ENCODE measurements at regions not wholly inside any gene's neighbourhood (a gene's known extent, or its start where the extent isn't known, plus 50 kb on each side); places are given as distances from the start of the nearest gene placed in this dataset.

DNA sequence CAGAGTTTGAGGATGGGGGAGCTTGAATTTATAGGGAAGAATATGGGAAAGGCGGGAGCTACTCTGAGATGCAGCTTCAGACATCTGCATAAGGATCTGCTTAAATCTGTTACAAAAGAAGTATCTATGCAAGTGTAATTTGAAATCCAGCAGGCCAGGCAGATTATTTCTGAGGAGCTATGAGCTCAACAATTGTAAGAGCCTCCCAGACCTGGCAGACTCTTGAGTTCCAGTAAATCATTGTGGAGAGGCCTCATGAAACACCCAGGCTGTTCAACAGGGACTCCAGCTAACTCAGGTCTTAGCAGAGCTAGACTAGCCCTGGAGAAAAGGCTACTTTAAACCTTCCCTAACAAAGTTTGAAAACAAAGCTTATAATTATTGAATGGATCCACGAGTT lies 647.5 kb upstream of the CHRM3 start:
- no peaks in the 10 kb centered on the region for H3K36me3 Mint-ChIP-seq (ENCODE audit: insufficient read depth)
- DNase-seq (ENCODE audit: low spot score, unreplicated experiment): no peak
- no peaks in the 10 kb centered on the region for H3K9me3 Mint-ChIP-seq (ENCODE audit: low read depth)
- H3K27me3 Mint-ChIP-seq: no peaks in the 10 kb centered on the region
- H3K27ac Mint-ChIP-seq: no peak overlapping the region
- no peak overlapping the region for H3K4me3 Mint-ChIP-seq (ENCODE audit: low read depth)
- H3K4me1 Mint-ChIP-seq (ENCODE audit: low read depth): peaks cover 2% of the 10 kb centered on the region
- TF ChIP-seq, protein P1, sequence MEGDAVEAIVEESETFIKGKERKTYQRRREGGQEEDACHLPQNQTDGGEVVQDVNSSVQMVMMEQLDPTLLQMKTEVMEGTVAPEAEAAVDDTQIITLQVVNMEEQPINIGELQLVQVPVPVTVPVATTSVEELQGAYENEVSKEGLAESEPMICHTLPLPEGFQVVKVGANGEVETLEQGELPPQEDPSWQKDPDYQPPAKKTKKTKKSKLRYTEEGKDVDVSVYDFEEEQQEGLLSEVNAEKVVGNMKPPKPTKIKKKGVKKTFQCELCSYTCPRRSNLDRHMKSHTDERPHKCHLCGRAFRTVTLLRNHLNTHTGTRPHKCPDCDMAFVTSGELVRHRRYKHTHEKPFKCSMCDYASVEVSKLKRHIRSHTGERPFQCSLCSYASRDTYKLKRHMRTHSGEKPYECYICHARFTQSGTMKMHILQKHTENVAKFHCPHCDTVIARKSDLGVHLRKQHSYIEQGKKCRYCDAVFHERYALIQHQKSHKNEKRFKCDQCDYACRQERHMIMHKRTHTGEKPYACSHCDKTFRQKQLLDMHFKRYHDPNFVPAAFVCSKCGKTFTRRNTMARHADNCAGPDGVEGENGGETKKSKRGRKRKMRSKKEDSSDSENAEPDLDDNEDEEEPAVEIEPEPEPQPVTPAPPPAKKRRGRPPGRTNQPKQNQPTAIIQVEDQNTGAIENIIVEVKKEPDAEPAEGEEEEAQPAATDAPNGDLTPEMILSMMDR (IDR thresholded peaks at IDR 0.05; ENCODE audit: unreplicated experiment): no peak

DNA sequence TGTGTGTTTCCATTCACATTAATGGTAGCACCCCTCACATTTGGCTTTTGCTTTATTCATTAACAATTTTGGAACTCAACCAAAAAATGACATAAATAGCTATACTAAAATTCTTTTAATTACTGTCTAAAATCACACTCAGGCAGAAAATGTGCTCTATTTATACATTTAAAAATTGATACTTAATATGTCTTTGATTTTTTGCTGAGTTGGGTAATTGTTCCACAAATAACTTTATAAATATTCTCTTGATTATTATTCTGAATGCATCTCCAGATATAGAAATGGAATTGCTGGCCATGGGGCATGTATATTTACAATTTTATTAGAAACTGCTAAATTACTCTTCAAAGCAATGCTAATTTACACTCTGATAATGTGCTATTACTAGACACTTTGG lies 658.7 kb upstream of the CHRM3 start:
- Mint-ChIP-seq H3K4me1 (ENCODE audit: low read depth) (no peaks in the 10 kb centered on the region), H3K27me3 (no peaks in the 10 kb centered on the region), H3K27ac (no peak overlapping the region), H3K9me3 (ENCODE audit: low read depth) (no peaks in the 10 kb centered on the region), H3K36me3 (ENCODE audit: insufficient read depth) (no peaks in the 10 kb centered on the region), H3K4me3 (ENCODE audit: low read depth) (no peak overlapping the region)
- TF ChIP-seq, protein P1 (IDR thresholded peaks at IDR 0.05; ENCODE audit: unreplicated experiment): no peak
- DNase-seq (ENCODE audit: low spot score, unreplicated experiment): no peak

DNA sequence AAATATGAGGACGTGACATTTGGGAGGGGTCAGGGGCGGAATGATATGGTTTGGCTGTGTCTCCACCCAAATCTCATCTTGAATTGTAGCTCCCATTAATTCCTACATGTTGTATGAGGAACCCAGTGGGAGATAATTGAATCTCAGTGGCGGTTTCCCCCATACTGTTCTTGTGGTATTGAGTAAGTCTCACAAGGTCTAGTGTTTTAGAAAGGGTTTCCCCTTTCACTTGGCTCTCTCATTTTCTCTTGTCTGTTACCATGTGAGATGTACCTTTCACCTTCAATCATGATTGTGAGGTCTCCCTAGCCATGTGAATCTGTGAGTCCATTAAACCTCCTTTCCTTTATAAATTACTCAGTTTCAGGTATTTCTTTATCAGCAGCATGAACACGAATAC lies 663.6 kb upstream of the CHRM3 start:
- TF ChIP-seq, protein P1 (IDR thresholded peaks at IDR 0.05; ENCODE audit: unreplicated experiment): no peak
- H3K27me3 Mint-ChIP-seq: no peaks in the 10 kb centered on the region
- H3K4me1 Mint-ChIP-seq (ENCODE audit: low read depth): no peaks in the 10 kb centered on the region
- no peak overlapping the region for H3K4me3 Mint-ChIP-seq (ENCODE audit: low read depth)
- H3K36me3 Mint-ChIP-seq (ENCODE audit: insufficient read depth): no peaks in the 10 kb centered on the region
- H3K9me3 Mint-ChIP-seq (ENCODE audit: low read depth): no peaks in the 10 kb centered on the region
- DNase-seq (ENCODE audit: low spot score, unreplicated experiment): no peak
- no peak overlapping the region for H3K27ac Mint-ChIP-seq

DNA sequence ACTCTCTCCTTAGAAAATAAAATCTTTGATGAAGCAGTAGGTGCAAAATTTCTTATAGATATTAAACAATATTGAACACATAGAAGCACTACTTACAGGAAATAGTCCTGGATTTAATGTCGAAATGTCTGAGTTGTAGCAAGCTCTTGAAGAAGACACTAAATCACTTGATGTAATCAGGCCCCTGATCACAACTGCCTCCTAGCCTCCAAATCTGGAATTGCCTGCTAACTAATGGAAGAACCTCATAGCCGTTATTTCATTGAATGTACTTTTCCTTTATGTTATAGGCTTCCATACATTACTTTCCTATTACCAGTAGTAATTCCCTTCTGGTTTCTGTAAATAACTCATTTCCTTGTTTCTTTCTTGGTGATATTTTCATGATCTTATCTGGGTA lies 675.7 kb upstream of the CHRM3 start:
- H3K27ac Mint-ChIP-seq: no peak overlapping the region

DNA sequence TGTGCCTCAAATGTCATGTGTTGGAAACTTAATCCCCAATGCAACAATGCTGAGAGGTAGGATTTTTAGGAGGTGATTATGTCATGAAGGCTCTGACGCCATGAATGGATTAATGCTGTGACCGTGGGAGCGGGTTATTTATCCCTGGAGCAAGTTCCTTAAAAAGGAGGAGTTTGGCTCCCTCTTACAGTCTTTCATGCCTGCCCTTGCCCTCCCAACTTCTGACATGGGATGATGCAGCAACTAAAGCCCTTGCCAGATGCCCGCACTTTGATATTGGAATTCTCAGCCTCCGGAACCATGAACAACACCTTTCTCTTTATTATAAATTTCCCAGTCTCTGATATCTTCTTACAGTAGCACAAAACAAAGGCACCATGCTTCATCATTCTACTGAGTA lies 685.3 kb upstream of the CHRM3 start:
- DNase-seq (ENCODE audit: low spot score, unreplicated experiment): no peak
- Mint-ChIP-seq H3K27me3 (no peaks in the 10 kb centered on the region), H3K27ac (no peak overlapping the region), H3K9me3 (ENCODE audit: low read depth) (peaks cover 4% of the 10 kb centered on the region), H3K4me1 (ENCODE audit: low read depth) (no peaks in the 10 kb centered on the region), H3K36me3 (ENCODE audit: insufficient read depth) (no peaks in the 10 kb centered on the region), H3K4me3 (ENCODE audit: low read depth) (no peak overlapping the region)
- TF ChIP-seq, protein P1 (IDR thresholded peaks at IDR 0.05; ENCODE audit: unreplicated experiment): no peak

More for the DNA sequence above, 675.7 kb upstream of the CHRM3 start:
- TF ChIP-seq, protein P1 (IDR thresholded peaks at IDR 0.05; ENCODE audit: unreplicated experiment): peak; percentile 23
- Mint-ChIP-seq H3K9me3 (ENCODE audit: low read depth) (peaks cover 3% of the 10 kb centered on the region), H3K36me3 (ENCODE audit: insufficient read depth) (no peaks in the 10 kb centered on the region), H3K27me3 (no peaks in the 10 kb centered on the region), H3K4me1 (ENCODE audit: low read depth) (no peaks in the 10 kb centered on the region), H3K4me3 (ENCODE audit: low read depth) (no peak overlapping the region)
- DNase-seq (ENCODE audit: low spot score, unreplicated experiment): no peak

Measured in progenitor cell of endocrine pancreas (in vitro differentiated cells).